ENCODE measurements at regions not wholly inside any gene's neighbourhood (a gene's known extent, or its start where the extent isn't known, plus 50 kb on each side); places are given as distances from the start of the nearest gene placed in this dataset.

- Histone ChIP-seq H3K27ac (replicated peaks) (no peak overlapping the region), H3K4me3 (replicated peaks; ENCODE audit: insufficient read depth, low read length) (no peak overlapping the region), H3K27me3 (ENCODE audit: insufficient read depth, poor library complexity, severe bottlenecking) (no peaks in the 10 kb centered on the region)
- TF ChIP-seq SPI1 (IDR thresholded peaks at IDR 0.05; ENCODE audit: borderline replicate concordance, low read depth) (no peak), GABPA (IDR thresholded peaks at IDR 0.05; ENCODE audit: low read depth) (no peak), CTCF (IDR thresholded peaks at IDR 0.05; ENCODE audit: insufficient read depth, low read length) (no peak)
- DNase-seq (ENCODE audit: low read depth in 1 of 2, low spot score in 1 of 2), result no peak
Observed at GRCh38 chr4:28373601-28374000, 1513.0 kb downstream of the STIM2 start.

GRCh38 chr4:28378109-28378830, 1517.6 kb downstream of the STIM2 start:
- no peaks in the 10 kb centered on the region for H3K27me3 ChIP-seq (ENCODE audit: insufficient read depth, poor library complexity, severe bottlenecking)
- no peak overlapping the region for H3K27ac ChIP-seq (replicated peaks)
- TF ChIP-seq GABPA (IDR thresholded peaks at IDR 0.05; ENCODE audit: low read depth), result no peak
- no peak for TF ChIP-seq SPI1 (IDR thresholded peaks at IDR 0.05; ENCODE audit: borderline replicate concordance, low read depth)
- TF ChIP-seq REST (IDR thresholded peaks at IDR 0.05; ENCODE audit: insufficient replicate concordance, low read depth), result no peak
- TF ChIP-seq CTCF (IDR thresholded peaks at IDR 0.05; ENCODE audit: insufficient read depth, low read length), result no peak
- no peak for TF ChIP-seq POLR2AphosphoS5 (IDR thresholded peaks at IDR 0.05; ENCODE audit: low read depth)
- no peak overlapping the region for H3K4me3 ChIP-seq (replicated peaks; ENCODE audit: insufficient read depth, low read length)
- DNase-seq (ENCODE audit: low read depth in 1 of 2, low spot score in 1 of 2), result no peak

GRCh38 chr4:28385801-28386200, 1525.2 kb downstream of the STIM2 start:
- H3K27ac ChIP-seq (replicated peaks), result no peak overlapping the region
- no peak for TF ChIP-seq CTCF (IDR thresholded peaks at IDR 0.05; ENCODE audit: insufficient read depth, low read length)
- no peak for TF ChIP-seq REST (IDR thresholded peaks at IDR 0.05; ENCODE audit: insufficient replicate concordance, low read depth)
- TF ChIP-seq GABPA (IDR thresholded peaks at IDR 0.05; ENCODE audit: low read depth), result no peak
- no peak for TF ChIP-seq POLR2AphosphoS5 (IDR thresholded peaks at IDR 0.05; ENCODE audit: low read depth)
- no peak for TF ChIP-seq SPI1 (IDR thresholded peaks at IDR 0.05; ENCODE audit: borderline replicate concordance, low read depth)
- no peak for DNase-seq (ENCODE audit: low read depth in 1 of 2, low spot score in 1 of 2)
- no peaks in the 10 kb centered on the region for H3K27me3 ChIP-seq (ENCODE audit: insufficient read depth, poor library complexity, severe bottlenecking)
- no peak overlapping the region for H3K4me3 ChIP-seq (replicated peaks; ENCODE audit: insufficient read depth, low read length)

- Histone ChIP-seq H3K4me3 (replicated peaks; ENCODE audit: insufficient read depth, low read length) (no peak overlapping the region), H3K27ac (replicated peaks) (no peak overlapping the region), H3K27me3 (ENCODE audit: insufficient read depth, poor library complexity, severe bottlenecking) (no peaks in the 10 kb centered on the region)
- TF ChIP-seq SPI1 (IDR thresholded peaks at IDR 0.05; ENCODE audit: borderline replicate concordance, low read depth) (no peak), GABPA (IDR thresholded peaks at IDR 0.05; ENCODE audit: low read depth) (no peak), CTCF (IDR thresholded peaks at IDR 0.05; ENCODE audit: insufficient read depth, low read length) (no peak), REST (IDR thresholded peaks at IDR 0.05; ENCODE audit: insufficient replicate concordance, low read depth) (no peak), POLR2AphosphoS5 (IDR thresholded peaks at IDR 0.05; ENCODE audit: low read depth) (no peak)
- DNase-seq (ENCODE audit: low read depth in 1 of 2, low spot score in 1 of 2), result no peak
Observed at GRCh38 chr4:28386776-28387175, 1526.1 kb downstream of the STIM2 start.

All from HL-60 (cell line).